KOPT-K1 (cell line): ENCODE measurements at regions not wholly inside any gene's neighbourhood (a gene's known extent, or its start where the extent isn't known, plus 50 kb on each side); places are given as distances from the start of the nearest gene placed in this dataset.
"Not testable (repeated sequence)": the region's sequence is repeated elsewhere in the genome, so short reads cannot be mapped to it uniquely, and the experiment has no call there.

Experiments used
- H3K27ac ChIP-seq: fragments of 200-600 bp; sonication (generic); 2 replicates; pipeline ENCODE4 v1.5.1; 2016; ENCODE audit warnings: antibody characterized with exemption, mild to moderate bottlenecking, low read depth, low read length; ENCODE audit not compliant: poor library complexity, severe bottlenecking
- H3K36me3 ChIP-seq: fragments of 200-600 bp; sonication (generic); 2 replicates; pipeline ENCODE4 v1.5.1; 2017; ENCODE audit warnings: antibody characterized with exemption, mild to moderate bottlenecking, low read length, moderate library complexity; ENCODE audit not compliant: insufficient read depth
- H3K9me3 ChIP-seq: fragments of 200-600 bp; sonication (generic); 2 replicates; pipeline ENCODE4 v1.5.1; 2017; ENCODE audit warnings: antibody characterized with exemption, low read length, mild to moderate bottlenecking; ENCODE audit not compliant: insufficient read depth, poor library complexity, severe bottlenecking

DNA sequence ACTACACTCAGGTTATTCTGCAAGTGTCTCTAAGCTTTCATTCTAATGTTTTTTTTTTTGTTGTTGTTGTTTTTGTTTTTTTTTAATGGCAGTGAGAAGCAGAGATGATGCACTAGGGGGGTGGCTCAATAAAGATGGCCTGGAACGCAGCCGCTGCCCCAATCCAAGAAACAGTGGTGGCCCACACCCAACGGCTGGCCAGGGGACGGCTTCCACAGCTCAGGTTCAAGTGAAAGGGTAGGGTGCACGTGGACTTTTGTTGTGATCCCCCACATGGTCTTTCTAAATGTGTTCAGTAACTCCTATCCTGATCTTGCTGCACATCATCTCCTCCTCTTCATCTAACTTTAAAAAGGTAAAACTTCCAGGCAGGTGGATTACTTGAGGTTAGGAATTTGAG lies 190.1 kb downstream of the NDUFA10 start:
- Histone ChIP-seq H3K36me3 (no peaks in the 10 kb centered on the region), H3K27ac (no peak overlapping the region), H3K9me3 (peaks cover 15% of the 10 kb centered on the region)

- Histone ChIP-seq H3K27ac (no peak overlapping the region), H3K36me3 (no peaks in the 10 kb centered on the region), H3K9me3 (peaks cover 15% of the 10 kb centered on the region)
Observed at GRCh38 chr2:239834143-239834542, 191.0 kb downstream of the NDUFA10 start.

DNA sequence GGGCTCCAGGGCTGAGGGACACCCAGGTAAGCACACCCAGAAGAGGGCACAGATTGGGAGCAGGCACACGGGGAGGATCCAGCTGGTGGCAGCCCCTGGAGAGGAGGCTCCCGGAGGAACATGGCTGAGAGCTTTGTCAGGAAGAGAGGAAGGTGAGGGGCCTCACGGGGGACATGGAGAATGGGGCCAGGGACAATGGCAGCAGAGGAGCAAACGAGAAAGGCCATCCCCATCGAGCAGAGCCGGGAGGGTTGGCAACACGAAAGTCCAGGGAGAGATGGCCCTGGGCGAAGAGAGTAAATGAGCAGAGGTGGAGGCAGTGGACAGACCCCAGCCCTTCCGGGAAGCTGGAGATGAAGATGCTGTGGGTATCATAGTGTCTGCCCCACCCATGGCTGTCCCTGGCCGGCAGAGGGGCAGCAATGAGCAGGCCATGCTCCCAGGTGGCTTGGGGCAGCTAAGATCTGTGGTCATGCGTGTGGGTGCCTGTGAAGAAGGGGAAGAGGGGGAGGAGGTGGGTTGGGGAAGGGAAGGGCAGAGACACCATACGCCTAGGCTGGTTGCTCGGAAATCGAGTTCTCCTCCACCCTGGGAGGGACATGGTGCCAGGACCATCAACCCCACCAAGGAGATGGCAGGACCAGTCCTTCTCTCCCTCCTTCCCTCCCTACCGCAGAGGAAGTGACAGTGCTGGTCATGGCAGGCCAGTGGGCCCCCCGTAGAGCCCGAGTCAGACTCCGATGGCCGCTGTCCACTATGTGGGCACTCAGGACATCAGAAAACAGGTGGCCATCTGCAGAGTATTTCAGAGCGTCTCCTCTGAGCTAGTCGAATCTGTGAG lies 191.7 kb downstream of the NDUFA10 start:
- H3K36me3 ChIP-seq: no peaks in the 10 kb centered on the region
- H3K9me3 ChIP-seq: peaks cover 15% of the 10 kb centered on the region
- H3K27ac ChIP-seq: no peak overlapping the region

DNA sequence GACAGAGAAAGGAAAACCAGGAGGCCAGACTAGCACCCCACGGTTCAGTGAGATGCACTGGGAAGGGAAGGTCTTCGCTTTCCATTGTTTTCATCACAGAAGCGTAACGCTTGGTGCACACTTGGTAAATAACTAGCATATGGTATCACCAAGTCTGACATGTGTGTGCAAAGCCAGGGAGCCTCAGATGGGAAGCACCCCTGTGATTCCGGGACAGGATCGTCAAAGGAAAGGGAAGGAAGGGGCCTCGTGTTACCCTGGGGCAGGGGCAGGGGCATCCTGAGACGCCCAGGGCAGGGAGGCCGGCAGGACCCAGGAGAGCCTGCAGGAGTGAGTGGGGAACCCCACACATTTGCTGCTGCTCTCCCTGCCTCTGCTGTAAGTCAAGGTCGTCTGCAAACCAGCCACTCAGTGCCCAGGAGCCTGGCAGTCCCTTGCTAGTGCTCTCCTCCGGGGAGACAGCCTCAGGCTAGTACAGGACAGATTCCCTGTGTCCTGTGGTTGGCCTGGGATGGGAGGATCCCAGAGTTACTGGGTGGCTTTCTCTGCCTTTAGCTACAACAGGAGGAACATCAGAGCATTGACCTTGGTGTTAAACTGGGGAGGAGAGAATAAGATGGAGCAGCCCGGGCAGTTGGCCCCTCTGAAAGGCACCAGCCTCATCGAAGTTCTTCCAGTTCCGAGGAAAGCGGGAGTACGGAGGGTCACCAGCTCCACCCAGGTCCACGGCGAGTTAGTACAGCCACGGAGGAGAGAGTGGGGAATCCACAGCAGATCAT lies 192.5 kb downstream of the NDUFA10 start:
- H3K36me3 ChIP-seq: no peaks in the 10 kb centered on the region
- peaks cover 15% of the 10 kb centered on the region for H3K9me3 ChIP-seq
- H3K27ac ChIP-seq: no peak overlapping the region

GRCh38 chr2:239831861-239832489 lies 193.2 kb downstream of the NDUFA10 start:
- Histone ChIP-seq H3K9me3 (peaks cover 12% of the 10 kb centered on the region), H3K27ac (no peak overlapping the region)

GRCh38 chr2:239831001-239831731 lies 194.0 kb downstream of the NDUFA10 start:
- Histone ChIP-seq H3K36me3 (no peaks in the 10 kb centered on the region), H3K27ac (no peak overlapping the region), H3K9me3 (peaks cover 4% of the 10 kb centered on the region)

More at GRCh38 chr2:239831861-239832489, 193.2 kb downstream of the NDUFA10 start:
- H3K36me3 ChIP-seq: no peaks in the 10 kb centered on the region

DNA sequence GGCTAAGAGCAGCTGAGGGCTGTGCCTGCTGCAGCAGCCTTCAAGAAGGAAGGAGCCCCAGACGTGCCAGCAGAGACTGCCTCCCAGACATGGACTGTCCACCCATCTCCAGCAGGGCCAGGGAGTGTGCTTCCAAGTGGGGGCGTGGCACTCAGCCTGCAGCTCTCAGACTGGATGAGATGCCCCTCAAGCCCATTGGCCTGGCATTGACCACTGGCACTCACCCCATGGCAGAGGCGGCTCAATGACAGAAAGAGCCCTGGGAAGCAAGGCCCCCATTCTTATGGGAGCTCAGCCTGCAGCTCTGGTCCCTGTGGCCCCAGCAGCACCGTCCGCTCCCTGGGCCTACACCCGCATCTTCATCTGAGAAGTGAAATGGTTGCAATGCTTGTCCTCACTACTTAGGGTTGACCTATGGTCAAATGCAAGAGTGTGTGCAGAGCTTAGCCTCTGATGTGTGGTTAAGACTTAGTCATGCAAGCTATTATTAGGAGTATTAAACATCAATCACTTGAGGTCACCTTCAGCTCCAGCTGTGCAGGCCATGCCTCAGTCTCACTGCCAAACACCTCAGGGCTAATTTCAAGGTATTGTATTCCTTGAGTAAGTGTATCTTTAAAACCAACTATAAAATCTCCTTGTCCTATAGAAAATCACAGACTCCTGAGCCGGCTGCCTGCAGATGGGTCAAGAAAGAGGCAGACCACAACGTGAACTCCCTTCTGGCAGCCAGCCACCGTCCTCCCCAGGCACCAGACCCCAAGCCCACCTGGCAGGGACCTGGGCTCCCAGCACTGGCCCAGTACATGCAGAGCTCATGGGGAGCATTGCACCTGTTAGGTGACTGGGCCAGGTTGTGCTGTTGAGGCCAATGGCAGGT lies 194.8 kb downstream of the NDUFA10 start:
- H3K36me3 ChIP-seq: no peaks in the 10 kb centered on the region
- H3K27ac ChIP-seq: no peak overlapping the region
- H3K9me3 ChIP-seq: no peaks in the 10 kb centered on the region

DNA sequence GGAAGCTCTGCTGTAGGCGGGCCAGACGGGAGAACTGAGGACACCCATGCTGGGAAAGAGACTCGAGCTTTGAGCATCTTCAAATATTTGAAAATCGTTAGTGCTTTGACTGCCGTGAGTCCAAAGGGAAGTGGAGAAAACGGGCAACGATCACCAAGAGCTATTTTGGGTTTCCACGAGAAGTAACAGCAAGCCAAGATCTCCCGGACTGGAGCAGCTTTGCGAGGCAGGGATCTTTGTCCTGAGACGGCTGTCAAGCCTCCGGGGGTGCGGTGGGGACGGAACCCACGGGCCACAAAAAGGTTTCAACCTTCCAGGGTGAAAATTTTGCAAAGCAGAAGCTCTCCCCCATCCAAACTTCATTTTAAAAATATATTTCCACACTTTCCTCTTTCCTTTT lies 195.8 kb downstream of the NDUFA10 start:
- no peaks in the 10 kb centered on the region for H3K9me3 ChIP-seq

GRCh38 chr2:239828973-239829275 lies 196.2 kb downstream of the NDUFA10 start:
- not testable (repeated sequence) for H3K36me3 ChIP-seq, H3K27ac ChIP-seq, H3K9me3 ChIP-seq

More for the DNA sequence above, 195.8 kb downstream of the NDUFA10 start:
- no peak overlapping the region for H3K27ac ChIP-seq
- H3K36me3 ChIP-seq: no peaks in the 10 kb centered on the region

DNA sequence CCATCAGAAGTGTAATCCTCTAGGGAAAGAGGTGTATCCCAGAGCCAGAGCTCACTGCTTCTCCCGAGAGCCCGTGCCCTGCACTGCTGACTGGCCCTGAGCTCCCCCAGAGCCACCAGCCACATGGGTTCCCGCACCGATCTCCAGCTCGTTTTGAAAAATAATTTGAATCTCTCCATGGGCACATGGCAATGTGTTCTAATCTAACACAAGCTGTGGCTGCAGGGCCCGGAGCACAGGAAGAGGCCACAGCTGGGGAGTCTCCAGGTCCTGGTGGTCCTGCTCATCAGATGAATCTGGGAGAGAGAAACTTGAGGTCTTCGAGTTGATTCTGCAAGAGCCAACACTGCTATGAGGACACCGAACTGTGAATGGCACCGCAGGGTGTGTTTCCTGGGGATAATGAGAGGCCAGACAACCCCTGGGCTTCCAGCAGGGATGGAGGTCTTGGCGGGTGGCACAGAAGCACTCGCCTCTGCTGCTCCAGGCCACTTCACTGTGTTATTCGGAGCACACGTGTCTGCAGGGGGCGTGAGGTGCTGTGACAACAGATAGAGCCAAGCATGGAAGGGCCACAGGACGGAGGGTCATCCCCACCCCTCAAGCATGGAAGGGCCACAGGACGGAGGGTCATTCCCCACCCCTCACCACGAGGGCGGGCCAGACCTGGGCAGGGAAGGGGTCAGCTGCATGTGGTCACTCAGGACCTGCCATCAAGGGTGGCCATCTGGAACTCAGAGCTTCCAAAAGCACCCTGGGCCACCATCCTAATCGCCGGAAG lies 196.8 kb downstream of the NDUFA10 start:
- Histone ChIP-seq H3K9me3 (no peaks in the 10 kb centered on the region), H3K36me3 (no peaks in the 10 kb centered on the region), H3K27ac (no peak overlapping the region)

- H3K36me3 ChIP-seq: no peaks in the 10 kb centered on the region
- no peak overlapping the region for H3K27ac ChIP-seq
- no peaks in the 10 kb centered on the region for H3K9me3 ChIP-seq
Observed at GRCh38 chr2:239827523-239827890, 197.6 kb downstream of the NDUFA10 start.

- Histone ChIP-seq H3K9me3 (no peaks in the 10 kb centered on the region), H3K36me3 (no peaks in the 10 kb centered on the region), H3K27ac (no peak overlapping the region)
Observed at GRCh38 chr2:239826786-239827522, 198.2 kb downstream of the NDUFA10 start.

GRCh38 chr2:239826376-239826775 lies 198.8 kb downstream of the NDUFA10 start:
- no peak overlapping the region for H3K27ac ChIP-seq
- no peaks in the 10 kb centered on the region for H3K9me3 ChIP-seq
- H3K36me3 ChIP-seq: no peaks in the 10 kb centered on the region
